ACHN (cell line): ENCODE measurements at regions not wholly inside any gene's neighbourhood (a gene's known extent, or its start where the extent isn't known, plus 50 kb on each side); places are given as distances from the start of the nearest gene placed in this dataset.
"Not testable (repeated sequence)": the region's sequence is repeated elsewhere in the genome, so short reads cannot be mapped to it uniquely, and the experiment has no call there.

ENCODE experiments used
- DNase-seq: peaks from one replicate; pipeline ENCODE4 v3.0.0-alpha.2; 2015
- in situ Hi-C: cut with HindIII; loops from 2 replicates; pipeline ENCODE4 v1.10.0; 2017; ENCODE audit warnings: low sequenced_read_pairs, low pct_ligation_motif_present, low pct_unique_long_range_greater_than_20kb

DNA sequence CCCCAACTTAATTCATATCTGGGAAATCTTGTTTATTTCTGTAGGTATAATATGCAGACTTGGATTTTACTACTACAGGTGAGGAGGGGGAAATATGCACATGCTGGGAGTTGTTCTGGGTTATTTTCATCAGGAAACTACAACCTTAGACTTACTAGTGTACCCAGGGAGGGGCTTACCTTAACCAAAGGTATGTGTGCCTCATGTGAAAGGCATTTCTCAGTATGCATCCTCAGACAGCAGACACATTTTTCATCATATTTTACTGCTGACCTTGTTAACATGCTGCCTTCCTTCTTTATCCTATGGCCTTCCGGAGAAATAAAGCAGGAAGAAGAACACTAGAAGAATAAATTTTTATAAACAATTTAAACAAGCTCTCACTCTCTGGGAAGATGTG lies 214.9 kb downstream of the SPANXN4 start:
- no peak for DNase-seq
- in situ Hi-C loops: no loop called here

DNA sequence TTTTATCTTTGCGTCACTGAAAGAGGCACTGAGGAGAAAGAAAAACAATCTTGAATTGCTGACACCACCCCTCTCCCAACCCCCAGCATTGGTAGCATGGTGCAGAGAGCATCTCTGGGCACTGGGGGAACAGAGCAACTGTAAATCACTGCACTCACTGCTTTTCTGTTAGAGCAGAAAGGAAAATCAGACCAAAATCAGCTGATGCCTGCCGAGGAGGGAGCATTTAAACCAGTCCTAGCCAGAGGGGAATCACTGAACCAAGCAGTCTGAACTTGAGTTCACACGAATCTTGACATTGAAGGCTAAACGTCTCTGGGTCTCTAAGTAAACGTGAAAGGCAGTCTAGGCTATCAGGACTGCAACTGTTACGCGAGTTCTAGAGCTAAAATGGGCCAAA lies 205.8 kb downstream of the SPANXN4 start:
- in situ Hi-C loops: no loop called here
- DNase-seq: no peak

DNA sequence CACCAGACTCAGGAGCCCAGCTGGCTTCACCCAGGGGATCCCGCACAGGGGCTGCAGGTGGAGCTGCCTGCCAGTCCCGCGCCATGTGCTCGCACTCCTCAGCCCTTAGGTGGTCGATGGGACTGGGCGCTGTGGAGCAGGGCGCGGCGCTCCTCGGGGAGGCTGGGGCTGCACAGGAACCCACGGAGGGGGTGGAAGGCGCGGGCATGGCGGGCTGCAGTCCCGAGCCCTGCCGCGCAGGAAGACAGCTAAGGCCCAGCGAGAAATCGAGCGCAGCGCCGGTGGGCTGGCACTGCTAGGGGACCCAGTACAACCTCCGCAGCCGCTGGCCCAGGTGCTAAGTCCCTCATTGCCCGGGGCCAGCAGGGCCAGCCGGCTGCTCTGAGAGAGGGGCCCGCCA lies 202.9 kb downstream of the SPANXN4 start:
- in situ Hi-C loops, DNase-seq: not testable (repeated sequence)

DNA sequence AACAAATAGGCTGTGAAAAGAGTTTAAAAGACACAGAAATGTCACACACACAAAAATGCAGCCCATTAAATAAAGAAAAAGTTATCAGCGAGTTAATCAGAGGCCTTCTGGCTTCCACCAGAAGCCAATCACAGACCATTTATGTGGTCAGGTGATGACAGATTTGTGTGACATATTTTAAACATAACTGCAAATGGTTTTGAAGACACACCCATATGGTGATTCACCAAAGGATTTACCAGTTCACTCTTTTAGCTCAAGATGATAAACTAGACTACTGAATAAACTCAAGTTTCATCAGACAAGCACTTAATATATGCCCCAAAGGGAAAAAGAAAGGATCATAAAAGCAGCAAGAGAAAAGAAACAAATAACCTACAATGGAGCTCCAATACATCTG lies 181.2 kb downstream of the SPANXN4 start:
- in situ Hi-C loops: no loop called here
- no peak for DNase-seq

DNA sequence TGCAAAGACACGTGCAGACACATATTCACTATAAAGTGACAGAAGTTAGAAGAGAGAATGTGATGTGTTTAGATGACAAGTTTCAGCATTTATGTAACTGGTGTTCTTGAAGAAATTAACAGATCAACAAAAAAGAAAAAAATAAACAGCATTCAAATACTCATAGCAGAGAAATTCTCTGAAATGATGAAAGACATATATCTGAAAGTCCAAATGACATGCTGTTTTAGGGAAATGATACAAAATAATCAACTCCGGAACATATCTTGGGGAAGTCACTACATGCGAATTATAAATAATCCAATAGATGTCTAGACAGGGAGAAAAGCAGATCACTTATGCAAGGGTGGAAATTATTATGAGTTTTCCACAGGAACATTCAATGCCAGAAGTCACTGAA lies 146.0 kb downstream of the SPANXN4 start:
- DNase-seq: no peak
- in situ Hi-C loops: no loop called here

DNA sequence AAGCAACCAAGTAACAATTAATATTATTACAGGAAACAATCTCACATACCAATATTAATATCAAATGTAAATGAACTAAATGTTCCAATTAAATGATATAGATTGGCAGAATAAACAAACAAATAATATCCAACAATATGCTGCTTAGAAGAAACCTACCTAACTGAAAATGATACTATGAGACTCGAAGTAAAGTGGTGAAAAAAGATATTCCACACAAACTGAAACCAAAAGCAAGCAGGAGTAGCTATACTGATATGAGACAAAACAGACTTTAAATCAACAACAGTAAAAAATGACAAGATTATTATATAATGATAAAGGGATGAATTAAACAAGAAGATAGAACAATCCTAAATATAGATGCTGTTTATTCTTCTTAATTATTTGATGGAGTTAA lies 140.1 kb downstream of the SPANXN4 start:
- in situ Hi-C loops: no loop called here

DNA sequence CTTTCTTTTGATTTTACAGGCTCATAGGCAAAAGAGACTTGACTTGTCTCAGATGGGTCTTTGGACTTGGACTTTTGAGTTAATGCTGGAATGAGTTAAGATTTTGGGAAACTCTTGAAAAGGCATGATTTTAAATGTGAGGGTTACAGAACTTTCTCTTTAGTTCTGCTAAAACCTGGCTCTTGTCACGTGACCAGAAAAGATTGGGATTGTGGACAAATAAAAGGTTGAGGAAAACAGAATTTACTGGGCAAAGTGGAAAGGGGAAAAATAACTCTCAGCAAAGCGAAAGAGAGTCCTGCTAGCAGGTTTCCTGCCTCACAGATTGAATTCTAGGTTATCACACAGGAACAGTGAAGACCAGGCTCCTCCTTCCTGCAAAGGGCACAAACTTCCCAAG lies 114.0 kb downstream of the SPANXN4 start:
- in situ Hi-C loops: no loop called here
- no peak for DNase-seq

More for the DNA sequence above, 140.1 kb downstream of the SPANXN4 start:
- no peak for DNase-seq

DNA sequence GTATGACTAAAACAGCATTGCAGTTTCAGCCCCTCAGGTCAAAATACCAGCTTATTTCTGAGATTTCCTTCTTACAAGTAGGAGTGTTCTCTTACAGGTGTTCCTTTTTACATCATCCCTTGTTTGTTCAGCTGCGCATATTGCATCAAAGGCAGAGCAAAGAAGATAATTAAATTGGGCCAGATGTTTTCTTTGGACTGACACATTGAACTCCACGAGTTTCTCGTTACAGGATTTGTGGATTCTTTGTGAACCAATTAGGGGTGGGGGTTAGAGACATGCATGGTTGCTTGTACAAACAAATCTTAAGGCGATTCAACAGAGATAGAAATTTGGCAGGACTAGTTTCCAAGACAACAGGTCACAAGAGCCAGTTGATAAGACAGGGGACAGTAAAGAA lies 95.7 kb downstream of the SPANXN4 start:
- in situ Hi-C loops: no loop called here
- no peak for DNase-seq

DNA sequence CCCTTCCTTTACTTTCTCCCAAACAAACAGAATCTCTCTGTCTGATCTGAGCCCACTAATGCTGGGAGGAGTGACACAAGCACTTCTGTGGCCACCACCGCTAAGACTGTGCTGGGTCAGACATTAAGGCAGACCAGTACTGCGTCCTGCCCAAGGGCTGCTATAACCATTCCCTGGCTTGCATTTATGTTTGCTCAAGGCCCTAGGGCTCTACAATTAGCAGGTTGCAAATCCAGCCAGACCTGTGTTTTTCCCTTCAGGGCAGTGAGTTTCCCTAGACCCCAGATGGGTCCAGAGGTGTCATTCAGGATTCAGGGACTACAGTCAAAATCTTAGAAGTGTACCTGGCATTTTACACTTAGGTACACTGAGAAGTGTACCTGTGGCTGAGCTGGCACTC lies 89.7 kb downstream of the SPANXN4 start:
- no peak for DNase-seq
- in situ Hi-C loops: no loop called here

DNA sequence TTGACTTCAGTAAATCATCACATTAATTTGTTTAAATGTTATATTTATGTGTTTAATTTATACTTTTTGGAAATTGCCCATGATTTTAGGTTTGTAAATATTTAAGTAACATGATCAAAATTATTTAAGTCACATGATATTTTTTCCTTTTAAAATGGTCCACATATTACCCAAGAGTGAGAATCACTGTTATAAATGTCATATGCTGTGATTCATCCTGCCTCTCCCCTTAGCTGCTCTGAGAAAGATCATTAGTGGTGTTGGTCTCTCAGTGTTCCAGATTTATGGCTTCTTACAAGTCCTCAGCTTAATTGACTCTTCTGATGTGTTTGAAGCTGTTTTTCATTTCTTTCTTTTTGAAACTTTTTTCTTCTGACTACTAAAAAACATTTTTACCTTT lies 70.1 kb downstream of the SPANXN4 start:
- no peak for DNase-seq

DNA sequence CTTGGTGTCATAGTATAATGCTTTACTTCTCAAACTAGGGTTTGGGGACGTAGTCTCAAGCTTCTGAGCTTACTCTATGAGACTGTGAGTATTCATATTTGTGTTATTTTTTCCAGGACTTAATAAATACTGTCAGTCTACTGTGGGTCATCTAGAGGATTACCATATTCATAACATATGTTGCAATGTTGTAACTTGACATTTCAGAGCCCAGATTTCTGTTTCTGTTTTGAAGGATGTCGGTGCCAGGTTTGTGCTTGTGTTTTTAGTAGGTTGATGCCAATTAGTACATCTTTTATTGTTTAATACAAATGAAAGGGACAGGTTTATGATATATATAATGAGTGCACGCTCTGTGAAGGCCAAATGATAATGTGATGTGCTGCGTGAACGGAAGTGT lies 69.6 kb downstream of the SPANXN4 start:
- no peak for DNase-seq
- in situ Hi-C loops: no loop called here

More for the DNA sequence above, 70.1 kb downstream of the SPANXN4 start:
- in situ Hi-C loops: no loop called here

DNA sequence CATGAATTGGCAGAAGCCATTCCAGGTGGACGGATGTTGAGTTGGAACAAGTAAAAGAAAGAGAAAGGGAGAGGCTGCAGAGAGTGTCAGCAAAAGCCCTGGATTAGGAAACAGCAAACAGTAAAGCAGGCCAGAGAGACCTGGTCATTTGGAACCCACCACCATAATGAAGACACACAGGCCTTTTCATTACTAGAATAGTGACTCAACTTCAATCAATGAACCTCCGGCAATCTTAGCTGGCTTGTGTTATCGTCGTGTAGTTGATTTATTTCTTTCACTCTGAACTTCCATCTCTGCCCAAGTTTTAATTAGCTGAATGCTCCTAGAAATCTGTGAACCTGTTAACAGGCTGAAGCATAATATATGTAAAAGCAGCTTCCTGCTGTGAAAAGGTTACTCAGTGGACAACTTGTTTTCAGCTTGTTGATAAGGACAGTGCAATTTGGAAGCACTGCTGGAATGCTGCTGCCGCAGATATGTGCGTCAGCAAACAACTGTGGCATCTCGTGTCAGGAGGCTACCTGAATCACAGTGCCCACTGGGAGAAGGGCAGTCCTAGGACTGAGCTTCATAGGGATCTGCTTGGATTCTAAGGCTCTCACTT lies 68.8 kb downstream of the SPANXN4 start:
- no peak for DNase-seq
- in situ Hi-C loops: no loop called here
